ENCODE measurements at regions not wholly inside any gene's neighbourhood (a gene's known extent, or its start where the extent isn't known, plus 50 kb on each side); places are given as distances from the start of the nearest gene placed in this dataset.

- Histone ChIP-seq H3K4me1 (ENCODE audit: insufficient read depth, poor library complexity, severe bottlenecking) (no peaks in the 10 kb centered on the region), H3K27ac (ENCODE audit: poor library complexity, severe bottlenecking) (no peak overlapping the region), H3K9me3 (ENCODE audit: severe bottlenecking) (no peaks in the 10 kb centered on the region), H3K27me3 (ENCODE audit: insufficient read depth, poor library complexity, severe bottlenecking) (no peaks in the 10 kb centered on the region), H3K4me3 (ENCODE audit: severe bottlenecking) (no peak overlapping the region), H3K36me3 (ENCODE audit: low read depth) (no peaks in the 10 kb centered on the region)
- no peak for DNase-seq (ENCODE audit: low spot score)
- no peak for ATAC-seq (ENCODE audit: low read depth)
- TF ChIP-seq CTCF (IDR thresholded peaks at IDR 0.05; ENCODE audit: poor library complexity, severe bottlenecking) = no peak
These were observed 210.9 kb upstream of the NDST3 start for GRCh38 chr4:117823388-117823787.

- Histone ChIP-seq H3K4me3 (ENCODE audit: severe bottlenecking) (no peak overlapping the region), H3K9me3 (ENCODE audit: severe bottlenecking) (no peaks in the 10 kb centered on the region), H3K27me3 (ENCODE audit: insufficient read depth, poor library complexity, severe bottlenecking) (no peaks in the 10 kb centered on the region), H3K36me3 (ENCODE audit: low read depth) (no peaks in the 10 kb centered on the region), H3K4me1 (ENCODE audit: insufficient read depth, poor library complexity, severe bottlenecking) (no peaks in the 10 kb centered on the region), H3K27ac (ENCODE audit: poor library complexity, severe bottlenecking) (no peak overlapping the region)
- DNase-seq (ENCODE audit: low spot score) (no peak), ATAC-seq (ENCODE audit: low read depth) (no peak)
- no peak for TF ChIP-seq CTCF (IDR thresholded peaks at IDR 0.05; ENCODE audit: poor library complexity, severe bottlenecking)
These were observed 208.7 kb upstream of the NDST3 start for GRCh38 chr4:117825600-117825999.

GRCh38 chr4:117831060-117831683 is 203.1 kb upstream of the NDST3 start:
- H3K27me3 ChIP-seq (ENCODE audit: insufficient read depth, poor library complexity, severe bottlenecking) = no peaks in the 10 kb centered on the region
- ATAC-seq (ENCODE audit: low read depth) (no peak), DNase-seq (ENCODE audit: low spot score) (no peak)

GRCh38 chr4:117835566-117835965 is 198.7 kb upstream of the NDST3 start:
- H3K36me3 ChIP-seq (ENCODE audit: low read depth) = no peaks in the 10 kb centered on the region
- H3K9me3 ChIP-seq (ENCODE audit: severe bottlenecking) = no peaks in the 10 kb centered on the region
- DNase-seq (ENCODE audit: low spot score) (no peak), ATAC-seq (ENCODE audit: low read depth) (no peak)
- no peaks in the 10 kb centered on the region for H3K4me1 ChIP-seq (ENCODE audit: insufficient read depth, poor library complexity, severe bottlenecking)
- no peak overlapping the region for H3K4me3 ChIP-seq (ENCODE audit: severe bottlenecking)
- no peak for TF ChIP-seq CTCF (IDR thresholded peaks at IDR 0.05; ENCODE audit: poor library complexity, severe bottlenecking)
- H3K27me3 ChIP-seq (ENCODE audit: insufficient read depth, poor library complexity, severe bottlenecking) = no peaks in the 10 kb centered on the region
- H3K27ac ChIP-seq (ENCODE audit: poor library complexity, severe bottlenecking) = no peak overlapping the region

More at GRCh38 chr4:117831060-117831683, 203.1 kb upstream of the NDST3 start:
- TF ChIP-seq CTCF (IDR thresholded peaks at IDR 0.05; ENCODE audit: poor library complexity, severe bottlenecking) = no peak
- no peak overlapping the region for H3K27ac ChIP-seq (ENCODE audit: poor library complexity, severe bottlenecking)
- H3K4me3 ChIP-seq (ENCODE audit: severe bottlenecking) = no peak overlapping the region
- H3K4me1 ChIP-seq (ENCODE audit: insufficient read depth, poor library complexity, severe bottlenecking) = no peaks in the 10 kb centered on the region
- H3K9me3 ChIP-seq (ENCODE audit: severe bottlenecking) = no peaks in the 10 kb centered on the region
- H3K36me3 ChIP-seq (ENCODE audit: low read depth) = no peaks in the 10 kb centered on the region

- Histone ChIP-seq H3K27ac (ENCODE audit: poor library complexity, severe bottlenecking) (no peak overlapping the region), H3K4me1 (ENCODE audit: insufficient read depth, poor library complexity, severe bottlenecking) (no peaks in the 10 kb centered on the region), H3K36me3 (ENCODE audit: low read depth) (no peaks in the 10 kb centered on the region), H3K4me3 (ENCODE audit: severe bottlenecking) (no peak overlapping the region), H3K9me3 (ENCODE audit: severe bottlenecking) (no peaks in the 10 kb centered on the region), H3K27me3 (ENCODE audit: insufficient read depth, poor library complexity, severe bottlenecking) (no peaks in the 10 kb centered on the region)
- no peak for DNase-seq (ENCODE audit: low spot score)
- no peak for ATAC-seq (ENCODE audit: low read depth)
- TF ChIP-seq CTCF (IDR thresholded peaks at IDR 0.05; ENCODE audit: poor library complexity, severe bottlenecking) = no peak
These were observed 189.7 kb upstream of the NDST3 start for GRCh38 chr4:117844594-117844993.
